NB4 (cell line): ENCODE measurements at regions not wholly inside any gene's neighbourhood (a gene's known extent, or its start where the extent isn't known, plus 50 kb on each side); places are given as distances from the start of the nearest gene placed in this dataset.
"Not testable (repeated sequence)": the region's sequence is repeated elsewhere in the genome, so short reads cannot be mapped to it uniquely, and the experiment has no call there.

ENCODE experiments used
- MYC ChIP-seq: IDR thresholded peaks from 2 replicates; pipeline ENCODE4 v1.6.1; 2011; ENCODE audit warnings: low read depth, low read length
- POLR2A ChIP-seq: IDR thresholded peaks from 2 replicates; pipeline ENCODE4 v1.6.1; 2011; ENCODE audit warnings: mild to moderate bottlenecking; ENCODE audit not compliant: insufficient read length; ENCODE audit errors: extremely low read depth
- TF ChIP-seq, protein P1 (sequence below): IDR thresholded peaks from one replicate; pipeline ENCODE4 v1.5.1; 2012; ENCODE audit warnings: low read depth, low read length
- TF ChIP-seq, protein P2 (sequence below): IDR thresholded peaks from 2 replicates; pipeline ENCODE4 v1.6.1; 2011; ENCODE audit warnings: low read depth, low read length

DNA sequence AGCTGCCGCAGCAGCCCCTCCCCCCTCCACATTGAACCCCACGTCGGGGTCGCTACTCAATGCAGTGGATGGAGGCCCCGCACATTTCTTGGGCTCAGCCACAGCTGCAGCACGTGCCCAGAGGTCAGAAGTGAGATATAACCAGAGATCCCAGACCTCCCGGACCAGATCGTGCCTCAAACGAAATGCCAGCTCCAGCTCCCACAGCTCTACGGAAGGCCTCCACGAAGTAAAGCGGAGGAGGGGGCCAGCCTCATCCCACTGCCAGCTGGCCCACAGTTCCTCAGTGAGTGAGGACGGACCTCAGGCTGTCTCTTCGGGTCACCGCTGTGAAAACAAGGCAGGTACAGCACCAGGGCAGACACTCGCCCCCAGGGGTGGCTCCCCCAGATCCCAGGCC is 95.6 kb downstream of the GTF2H2C_2 start:
- TF ChIP-seq, protein P1, sequence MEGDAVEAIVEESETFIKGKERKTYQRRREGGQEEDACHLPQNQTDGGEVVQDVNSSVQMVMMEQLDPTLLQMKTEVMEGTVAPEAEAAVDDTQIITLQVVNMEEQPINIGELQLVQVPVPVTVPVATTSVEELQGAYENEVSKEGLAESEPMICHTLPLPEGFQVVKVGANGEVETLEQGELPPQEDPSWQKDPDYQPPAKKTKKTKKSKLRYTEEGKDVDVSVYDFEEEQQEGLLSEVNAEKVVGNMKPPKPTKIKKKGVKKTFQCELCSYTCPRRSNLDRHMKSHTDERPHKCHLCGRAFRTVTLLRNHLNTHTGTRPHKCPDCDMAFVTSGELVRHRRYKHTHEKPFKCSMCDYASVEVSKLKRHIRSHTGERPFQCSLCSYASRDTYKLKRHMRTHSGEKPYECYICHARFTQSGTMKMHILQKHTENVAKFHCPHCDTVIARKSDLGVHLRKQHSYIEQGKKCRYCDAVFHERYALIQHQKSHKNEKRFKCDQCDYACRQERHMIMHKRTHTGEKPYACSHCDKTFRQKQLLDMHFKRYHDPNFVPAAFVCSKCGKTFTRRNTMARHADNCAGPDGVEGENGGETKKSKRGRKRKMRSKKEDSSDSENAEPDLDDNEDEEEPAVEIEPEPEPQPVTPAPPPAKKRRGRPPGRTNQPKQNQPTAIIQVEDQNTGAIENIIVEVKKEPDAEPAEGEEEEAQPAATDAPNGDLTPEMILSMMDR: not testable (repeated sequence)
- TF ChIP-seq POLR2A, MYC: not testable (repeated sequence)
- TF ChIP-seq, protein P2, sequence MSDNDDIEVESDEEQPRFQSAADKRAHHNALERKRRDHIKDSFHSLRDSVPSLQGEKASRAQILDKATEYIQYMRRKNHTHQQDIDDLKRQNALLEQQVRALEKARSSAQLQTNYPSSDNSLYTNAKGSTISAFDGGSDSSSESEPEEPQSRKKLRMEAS: not testable (repeated sequence)
